Frontal cortex (tissue), 3 donors: ENCODE measurements at regions not wholly inside any gene's neighbourhood (a gene's known extent, or its start where the extent isn't known, plus 50 kb on each side); places are given as distances from the start of the nearest gene placed in this dataset.
"Not testable (repeated sequence)": the region's sequence is repeated elsewhere in the genome, so short reads cannot be mapped to it uniquely, and the experiment has no call there.

Source experiments
- DNase-seq, 2 donors: peaks; one replicate each; pipeline ENCODE4 v3.0.0; 2012; ENCODE audit warnings: low spot score in 2 of 2
- FAIRE-seq: peaks from 2 replicates; lab custom pipeline; 2012; peaks lifted over from hg19 to GRCh38; lab: Jason Lieb, UNC
- donor health status: control.
- donor health status: control.
- donor health status: control.

GRCh38 chr14:106620368-106620767, 1094.0 kb downstream of the TMEM121 start:
- no peak for FAIRE-seq
- DNase-seq = no peak

- DNase-seq (no peak), FAIRE-seq (no peak)
Measured at GRCh38 chr14:106622200-106622745, 1095.9 kb downstream of the TMEM121 start.

GRCh38 chr14:106625186-106625585, 1098.8 kb downstream of the TMEM121 start:
- no peak for FAIRE-seq
- no peak for DNase-seq

- FAIRE-seq = not testable (repeated sequence)
Measured at GRCh38 chr14:106626469-106626868, 1100.1 kb downstream of the TMEM121 start.

GRCh38 chr14:106626942-106627588, 1100.7 kb downstream of the TMEM121 start:
- not testable (repeated sequence) for DNase-seq, FAIRE-seq

More at GRCh38 chr14:106626469-106626868, 1100.1 kb downstream of the TMEM121 start:
- not testable (repeated sequence) for DNase-seq

GRCh38 chr14:106631879-106632278, 1105.5 kb downstream of the TMEM121 start:
- FAIRE-seq (no peak), DNase-seq (no peak)

GRCh38 chr14:106633721-106634120, 1107.3 kb downstream of the TMEM121 start:
- FAIRE-seq = no peak
- no peak for DNase-seq

GRCh38 chr14:106635569-106635968, 1109.2 kb downstream of the TMEM121 start:
- FAIRE-seq = no peak

GRCh38 chr14:106638786-106639452, 1112.5 kb downstream of the TMEM121 start:
- FAIRE-seq, DNase-seq: not testable (repeated sequence)

More at GRCh38 chr14:106635569-106635968, 1109.2 kb downstream of the TMEM121 start:
- DNase-seq = no peak

- DNase-seq = no peak
- FAIRE-seq = no peak
Measured at GRCh38 chr14:106642090-106642489, 1115.7 kb downstream of the TMEM121 start.

GRCh38 chr14:106642971-106643370, 1116.6 kb downstream of the TMEM121 start:
- not testable (repeated sequence) for FAIRE-seq, DNase-seq

- FAIRE-seq = not testable (repeated sequence)
Measured at GRCh38 chr14:106648874-106649273, 1122.5 kb downstream of the TMEM121 start.

GRCh38 chr14:106651016-106651415, 1124.6 kb downstream of the TMEM121 start:
- no peak for FAIRE-seq
- no peak for DNase-seq

More at GRCh38 chr14:106648874-106649273, 1122.5 kb downstream of the TMEM121 start:
- not testable (repeated sequence) for DNase-seq

GRCh38 chr14:106652494-106652893, 1126.1 kb downstream of the TMEM121 start:
- FAIRE-seq = no peak
- DNase-seq = no peak

- DNase-seq = no peak
- no peak for FAIRE-seq
Measured at GRCh38 chr14:106657460-106657859, 1131.1 kb downstream of the TMEM121 start.

- not testable (repeated sequence) for DNase-seq, FAIRE-seq
Measured at GRCh38 chr14:106658066-106658860, 1131.9 kb downstream of the TMEM121 start.

- FAIRE-seq = not testable (repeated sequence)
Measured at GRCh38 chr14:106661561-106661960, 1135.2 kb downstream of the TMEM121 start.

GRCh38 chr14:106662936-106663550, 1136.7 kb downstream of the TMEM121 start:
- DNase-seq (no peak), FAIRE-seq (no peak)

More at GRCh38 chr14:106661561-106661960, 1135.2 kb downstream of the TMEM121 start:
- not testable (repeated sequence) for DNase-seq

- not testable (repeated sequence) for DNase-seq
Measured at GRCh38 chr14:106663805-106664410, 1137.5 kb downstream of the TMEM121 start.

More at GRCh38 chr14:106663805-106664410, 1137.5 kb downstream of the TMEM121 start:
- FAIRE-seq = not testable (repeated sequence)
